Left lobe of liver (tissue), 2 donors: ENCODE measurements at regions not wholly inside any gene's neighbourhood (a gene's known extent, or its start where the extent isn't known, plus 50 kb on each side); places are given as distances from the start of the nearest gene placed in this dataset.

Source experiments
- ATAC-seq: fragments of 200-7000 bp; cut with Tn5 transposase; one replicate; pipeline ENCODE4 v1.9.1; 2020; ENCODE audit warnings: mild to moderate bottlenecking, moderate library complexity
- DNase-seq: peaks from one replicate; pipeline ENCODE4 v3.0.0-alpha.2; 2020; ENCODE audit warnings: low spot score
- donor health status: DM: no; HTN: no; CAD: no; lungs with moderate emphysema.
- donor health status: DM: no; HTN: yes; CAD: no.

GRCh38 chr10:60443346-60443745, 53.7 kb upstream of the ANK3 start:
- ATAC-seq: no peak
- no peak for DNase-seq

GRCh38 chr10:60441515-60441914, 51.8 kb upstream of the ANK3 start:
- no peak for ATAC-seq
- no peak for DNase-seq

GRCh38 chr10:60439641-60440040, 50.0 kb upstream of the ANK3 start:
- no peak for DNase-seq
- no peak for ATAC-seq
